Parathyroid adenoma (tissue), 2 donors: ENCODE measurements at regions not wholly inside any gene's neighbourhood (a gene's known extent, or its start where the extent isn't known, plus 50 kb on each side); places are given as distances from the start of the nearest gene placed in this dataset.
"Not testable (repeated sequence)": the region's sequence is repeated elsewhere in the genome, so short reads cannot be mapped to it uniquely, and the experiment has no call there.

Experiments
- H2AFZ ChIP-seq: fragments of 300-600 bp; sonication (generic); one replicate; pipeline ENCODE4 v1.7.0; 2017; ENCODE audit warnings: antibody characterized with exemption, mild to moderate bottlenecking
- H3K27ac ChIP-seq: fragments of 300-600 bp; sonication (generic); one replicate; pipeline ENCODE4 v1.7.0; 2017
- H3K27me3 ChIP-seq: fragments of 300-600 bp; sonication (generic); one replicate; pipeline ENCODE4 v1.7.0; 2017; ENCODE audit warnings: low read length; ENCODE audit not compliant: control insufficient read depth, insufficient read depth
- H3K36me3 ChIP-seq: fragments of 300-600 bp; sonication (generic); one replicate; pipeline ENCODE4 v1.7.0; 2017; ENCODE audit warnings: low read length; ENCODE audit not compliant: control insufficient read depth, insufficient read depth
- H3K4me1 ChIP-seq: fragments of 300-600 bp; sonication (generic); one replicate; pipeline ENCODE4 v1.7.0; 2017; ENCODE audit warnings: control low read depth
- H3K4me2 ChIP-seq: fragments of 300-600 bp; sonication (generic); one replicate; pipeline ENCODE4 v1.7.0; 2017; ENCODE audit warnings: low read length
- H3K4me3 ChIP-seq: fragments of 300-600 bp; sonication (generic); one replicate; pipeline ENCODE4 v1.7.0; 2017; ENCODE audit warnings: low read depth, low read length
- H3K79me2 ChIP-seq: fragments of 300-600 bp; sonication (generic); one replicate; pipeline ENCODE4 v1.7.0; 2017; ENCODE audit warnings: control low read depth
- H3K9ac ChIP-seq: fragments of 300-600 bp; sonication (generic); one replicate; pipeline ENCODE4 v1.7.0; 2017; ENCODE audit warnings: mild to moderate bottlenecking
- H3K9me3 ChIP-seq: fragments of 300-600 bp; sonication (generic); one replicate; pipeline ENCODE4 v1.7.0; 2017; ENCODE audit warnings: low read length; ENCODE audit not compliant: control insufficient read depth
- CTCF ChIP-seq: fragments of 300-600 bp; sonication (generic); IDR thresholded peaks from one replicate; pipeline ENCODE4 v1.7.0; 2017; ENCODE audit warnings: antibody characterized with exemption, mild to moderate bottlenecking
- donor health status: primary hyperparathyroidism.

GRCh38 chr1:55517036-55517435 lies 301.9 kb upstream of the USP24 start:
- no peak overlapping the region for H2AFZ ChIP-seq
- no peak overlapping the region for H3K4me2 ChIP-seq
- H3K9me3 ChIP-seq: no peaks in the 10 kb centered on the region
- no peak overlapping the region for H3K4me3 ChIP-seq
- TF ChIP-seq CTCF: no peak
- no peaks in the 10 kb centered on the region for H3K79me2 ChIP-seq
- H3K9ac ChIP-seq: no peak overlapping the region
- H3K4me1 ChIP-seq: no peaks in the 10 kb centered on the region
- H3K36me3 ChIP-seq: no peaks in the 10 kb centered on the region
- no peaks in the 10 kb centered on the region for H3K27me3 ChIP-seq
- H3K27ac ChIP-seq: no peak overlapping the region

GRCh38 chr1:55514571-55514970 lies 299.4 kb upstream of the USP24 start:
- H3K4me2 ChIP-seq, H3K4me3 ChIP-seq, H3K9ac ChIP-seq, H3K36me3 ChIP-seq, H3K4me1 ChIP-seq, H3K27ac ChIP-seq, H3K27me3 ChIP-seq, H3K79me2 ChIP-seq, H3K9me3 ChIP-seq, H2AFZ ChIP-seq: not testable (repeated sequence)

GRCh38 chr1:55512466-55512865 lies 297.3 kb upstream of the USP24 start:
- Histone ChIP-seq H3K9ac (no peak overlapping the region), H3K9me3 (no peaks in the 10 kb centered on the region), H3K79me2 (no peaks in the 10 kb centered on the region), H3K36me3 (no peaks in the 10 kb centered on the region), H3K4me2 (no peak overlapping the region), H3K4me3 (no peak overlapping the region), H3K27me3 (no peaks in the 10 kb centered on the region), H3K4me1 (no peaks in the 10 kb centered on the region), H3K27ac (no peak overlapping the region), H2AFZ (no peak overlapping the region)
- no peak for TF ChIP-seq CTCF

GRCh38 chr1:55507578-55507931 lies 292.4 kb upstream of the USP24 start:
- H3K27ac ChIP-seq: no peak overlapping the region
- peaks cover 3% of the 10 kb centered on the region for H3K4me1 ChIP-seq

GRCh38 chr1:55506740-55507577 lies 291.8 kb upstream of the USP24 start:
- H3K9ac ChIP-seq: no peak overlapping the region
- peaks cover 3% of the 10 kb centered on the region for H3K4me1 ChIP-seq
- H3K4me3 ChIP-seq: no peak overlapping the region
- H2AFZ ChIP-seq: no peak overlapping the region
- no peak overlapping the region for H3K4me2 ChIP-seq
- no peaks in the 10 kb centered on the region for H3K79me2 ChIP-seq
- H3K9me3 ChIP-seq: no peaks in the 10 kb centered on the region
- no peak overlapping the region for H3K27ac ChIP-seq
- TF ChIP-seq CTCF: no peak
- H3K27me3 ChIP-seq: no peaks in the 10 kb centered on the region
- no peaks in the 10 kb centered on the region for H3K36me3 ChIP-seq

More at GRCh38 chr1:55507578-55507931, 292.4 kb upstream of the USP24 start:
- Histone ChIP-seq H3K4me3 (no peak overlapping the region), H3K9ac (no peak overlapping the region), H3K9me3 (no peaks in the 10 kb centered on the region), H3K4me2 (no peak overlapping the region), H3K36me3 (no peaks in the 10 kb centered on the region), H2AFZ (no peak overlapping the region), H3K79me2 (no peaks in the 10 kb centered on the region), H3K27me3 (no peaks in the 10 kb centered on the region)
- TF ChIP-seq CTCF: no peak
